ENCODE measurements at regions not wholly inside any gene's neighbourhood (a gene's known extent, or its start where the extent isn't known, plus 50 kb on each side); places are given as distances from the start of the nearest gene placed in this dataset.

- DNase-seq (ENCODE audit: low read depth, low spot score): no peak
- in situ Hi-C loops (cut with HindIII; ENCODE audit: low sequenced_read_pairs): no loop called here
- TF ChIP-seq CTCF (IDR thresholded peaks at IDR 0.05; ENCODE audit: low read depth, low read length): no peak
- no peak overlapping the region for H3K4me3 ChIP-seq (ENCODE audit: low read depth, low read length)
Observed at GRCh38 chr2:190136825-190137224, 74.3 kb upstream of the MSTN start.

- H3K4me3 ChIP-seq (ENCODE audit: low read depth, low read length): no peak overlapping the region
- no peak for TF ChIP-seq CTCF (IDR thresholded peaks at IDR 0.05; ENCODE audit: low read depth, low read length)
- in situ Hi-C loops (cut with HindIII; ENCODE audit: low sequenced_read_pairs): no loop called here
- no peak for DNase-seq (ENCODE audit: low read depth, low spot score)
Observed at GRCh38 chr2:190136259-190136658, 73.7 kb upstream of the MSTN start.

GRCh38 chr2:190129421-190130199 lies 67.1 kb upstream of the MSTN start:
- no peak for TF ChIP-seq CTCF (IDR thresholded peaks at IDR 0.05; ENCODE audit: low read depth, low read length)
- no peak overlapping the region for H3K4me3 ChIP-seq (ENCODE audit: low read depth, low read length)
- in situ Hi-C loops (cut with HindIII; ENCODE audit: low sequenced_read_pairs): no loop called here
- DNase-seq (ENCODE audit: low read depth, low spot score): no peak

GRCh38 chr2:190127651-190128050 lies 65.1 kb upstream of the MSTN start:
- TF ChIP-seq CTCF (IDR thresholded peaks at IDR 0.05; ENCODE audit: low read depth, low read length): no peak
- in situ Hi-C loops (cut with HindIII; ENCODE audit: low sequenced_read_pairs): no loop called here
- no peak for DNase-seq (ENCODE audit: low read depth, low spot score)
- H3K4me3 ChIP-seq (ENCODE audit: low read depth, low read length): no peak overlapping the region

GRCh38 chr2:190126798-190127197 lies 64.3 kb upstream of the MSTN start:
- no peak for DNase-seq (ENCODE audit: low read depth, low spot score)
- in situ Hi-C loops (cut with HindIII; ENCODE audit: low sequenced_read_pairs): no loop called here
- no peak overlapping the region for H3K4me3 ChIP-seq (ENCODE audit: low read depth, low read length)
- no peak for TF ChIP-seq CTCF (IDR thresholded peaks at IDR 0.05; ENCODE audit: low read depth, low read length)

- no peak for TF ChIP-seq CTCF (IDR thresholded peaks at IDR 0.05; ENCODE audit: low read depth, low read length)
- in situ Hi-C loops (cut with HindIII; ENCODE audit: low sequenced_read_pairs): no loop called here
- H3K4me3 ChIP-seq (ENCODE audit: low read depth, low read length): no peak overlapping the region
- peak; percentile 28 for DNase-seq (ENCODE audit: low read depth, low spot score)
Observed at GRCh38 chr2:190123956-190124355, 61.4 kb upstream of the MSTN start.
